ENCODE measurements at regions not wholly inside any gene's neighbourhood (a gene's known extent, or its start where the extent isn't known, plus 50 kb on each side); places are given as distances from the start of the nearest gene placed in this dataset.

- TF ChIP-seq ZNF518B (CRISPR knock-in tag; IDR thresholded peaks at IDR 0.05): no peak
- TF ChIP-seq SUPT5H (IDR thresholded peaks at IDR 0.05): no peak
Observed at GRCh38 chr16:23008041-23008440, 141.2 kb downstream of the USP31 start (continued).

- Histone ChIP-seq H3K27ac (ENCODE audit: extremely low read depth, low read depth, low read length) (no peak overlapping the region), H3K36me3 (ENCODE audit: control insufficient read depth, insufficient read depth, low read length) (no peaks in the 10 kb centered on the region), H3K9ac (ENCODE audit: insufficient read depth in 1 of 2, low read depth in 2 of 2, low read length in 2 of 2) (no peak overlapping the region), H3K4me2 (ENCODE audit: insufficient read depth, low read length) (no peak overlapping the region), H3K9me1 (ENCODE audit: control insufficient read depth, insufficient read depth, low read length) (no peaks in the 10 kb centered on the region), H3K9me3 (replicated peaks; ENCODE audit: control insufficient read depth, insufficient read depth, low read depth, low read length) (no peaks in the 10 kb centered on the region), H3K4me3 (no peak overlapping the region), H4K20me1 (replicated peaks; ENCODE audit: control insufficient read depth, insufficient read depth, low read length) (no peaks in the 10 kb centered on the region), H3K27me3 (ENCODE audit: control insufficient read depth in 2 of 2, insufficient read depth in 2 of 2, low read length in 2 of 2) (no peaks in the 10 kb centered on the region), H3K79me2 (ENCODE audit: control insufficient read depth, insufficient read depth, low read length) (no peaks in the 10 kb centered on the region), H3K4me1 (replicated peaks in 1 of 2; ENCODE audit: control insufficient read depth in 2 of 2, insufficient read depth in 2 of 2, low read length in 2 of 2) (no peaks in the 10 kb centered on the region), H2AFZ (ENCODE audit: low read depth, low read length) (no peak overlapping the region)
- POLR2A ChIA-PET: no interaction called here
- no peak for FAIRE-seq
- intact Hi-C loops (cut with micrococcal nuclease) (no loop called here), in situ Hi-C loops (cut with MboI) (no loop called here)
- DNase-seq (ENCODE audit: extremely low read depth in 1 of 4, low spot score in 3 of 4): no peak
- BruUV-seq (replicated peaks): no TSS peak
- ATAC-seq: no peak
- 0% methylated on average over 2 of the region's 2 CpGs for WGBS (ENCODE audit: insufficient coverage, low coverage, missing lambda C conversion rate)
- CTCF ChIA-PET (ENCODE audit: low intra/inter-chr PET ratio): no interaction called here
- TF ChIP-seq RHOXF2B (CRISPR knock-in tag; conservative IDR thresholded peaks at IDR 0.05): no peak
- TF ChIP-seq ZC3H4 (CRISPR knock-in tag; IDR thresholded peaks at IDR 0.05; ENCODE audit: borderline replicate concordance): no peak
- no peak for TF ChIP-seq TOE1 (IDR thresholded peaks at IDR 0.05; ENCODE audit: borderline replicate concordance)
- TF ChIP-seq TOE1 (CRISPR knock-in tag; IDR thresholded peaks at IDR 0.05; ENCODE audit: borderline replicate concordance, low read depth): no peak
- TF ChIP-seq, protein P1, sequence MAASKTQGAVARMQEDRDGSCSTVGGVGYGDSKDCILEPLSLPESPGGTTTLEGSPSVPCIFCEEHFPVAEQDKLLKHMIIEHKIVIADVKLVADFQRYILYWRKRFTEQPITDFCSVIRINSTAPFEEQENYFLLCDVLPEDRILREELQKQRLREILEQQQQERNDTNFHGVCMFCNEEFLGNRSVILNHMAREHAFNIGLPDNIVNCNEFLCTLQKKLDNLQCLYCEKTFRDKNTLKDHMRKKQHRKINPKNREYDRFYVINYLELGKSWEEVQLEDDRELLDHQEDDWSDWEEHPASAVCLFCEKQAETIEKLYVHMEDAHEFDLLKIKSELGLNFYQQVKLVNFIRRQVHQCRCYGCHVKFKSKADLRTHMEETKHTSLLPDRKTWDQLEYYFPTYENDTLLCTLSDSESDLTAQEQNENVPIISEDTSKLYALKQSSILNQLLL (CRISPR knock-in tag; IDR thresholded peaks at IDR 0.05; ENCODE audit: borderline replicate concordance): no peak
- no peak for TF ChIP-seq ZNF444 (CRISPR knock-in tag; IDR thresholded peaks at IDR 0.05)
- TF ChIP-seq, protein P2, sequence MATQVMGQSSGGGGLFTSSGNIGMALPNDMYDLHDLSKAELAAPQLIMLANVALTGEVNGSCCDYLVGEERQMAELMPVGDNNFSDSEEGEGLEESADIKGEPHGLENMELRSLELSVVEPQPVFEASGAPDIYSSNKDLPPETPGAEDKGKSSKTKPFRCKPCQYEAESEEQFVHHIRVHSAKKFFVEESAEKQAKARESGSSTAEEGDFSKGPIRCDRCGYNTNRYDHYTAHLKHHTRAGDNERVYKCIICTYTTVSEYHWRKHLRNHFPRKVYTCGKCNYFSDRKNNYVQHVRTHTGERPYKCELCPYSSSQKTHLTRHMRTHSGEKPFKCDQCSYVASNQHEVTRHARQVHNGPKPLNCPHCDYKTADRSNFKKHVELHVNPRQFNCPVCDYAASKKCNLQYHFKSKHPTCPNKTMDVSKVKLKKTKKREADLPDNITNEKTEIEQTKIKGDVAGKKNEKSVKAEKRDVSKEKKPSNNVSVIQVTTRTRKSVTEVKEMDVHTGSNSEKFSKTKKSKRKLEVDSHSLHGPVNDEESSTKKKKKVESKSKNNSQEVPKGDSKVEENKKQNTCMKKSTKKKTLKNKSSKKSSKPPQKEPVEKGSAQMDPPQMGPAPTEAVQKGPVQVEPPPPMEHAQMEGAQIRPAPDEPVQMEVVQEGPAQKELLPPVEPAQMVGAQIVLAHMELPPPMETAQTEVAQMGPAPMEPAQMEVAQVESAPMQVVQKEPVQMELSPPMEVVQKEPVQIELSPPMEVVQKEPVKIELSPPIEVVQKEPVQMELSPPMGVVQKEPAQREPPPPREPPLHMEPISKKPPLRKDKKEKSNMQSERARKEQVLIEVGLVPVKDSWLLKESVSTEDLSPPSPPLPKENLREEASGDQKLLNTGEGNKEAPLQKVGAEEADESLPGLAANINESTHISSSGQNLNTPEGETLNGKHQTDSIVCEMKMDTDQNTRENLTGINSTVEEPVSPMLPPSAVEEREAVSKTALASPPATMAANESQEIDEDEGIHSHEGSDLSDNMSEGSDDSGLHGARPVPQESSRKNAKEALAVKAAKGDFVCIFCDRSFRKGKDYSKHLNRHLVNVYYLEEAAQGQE (IDR thresholded peaks at IDR 0.05; ENCODE audit: borderline replicate concordance): no peak
- TF ChIP-seq, protein P2 (CRISPR knock-in tag; IDR thresholded peaks at IDR 0.05; ENCODE audit: low read depth): no peak
Observed at GRCh38 chr16:23006380-23006779, 142.9 kb downstream of the USP31 start.
